Liver (tissue), 8 donors: ENCODE measurements at regions not wholly inside any gene's neighbourhood (a gene's known extent, or its start where the extent isn't known, plus 50 kb on each side); places are given as distances from the start of the nearest gene placed in this dataset.

Experiments used
- DNase-seq: peaks from one replicate; pipeline ENCODE4 v3.0.0-alpha.2; 2017; ENCODE audit warnings: low spot score
- H3K27ac ChIP-seq, 2 donors: one replicate each; pipeline ENCODE4 v1.7.0; 2013; ENCODE audit warnings: inconsistent platforms in 2 of 2, low read length in 2 of 2, control low read depth in 1 of 2, low read depth in 1 of 2, mild to moderate bottlenecking in 1 of 2
- H3K27me3 ChIP-seq, 4 donors: one replicate each; pipeline versions ENCODE4 v1.6.1 to v1.7.0; 2013; ENCODE audit warnings: low read length in 3 of 4, inconsistent platforms in 1 of 4, mild to moderate bottlenecking in 1 of 4, moderate library complexity in 1 of 4; ENCODE audit not compliant: control insufficient read depth in 4 of 4, insufficient read depth in 4 of 4
- H3K36me3 ChIP-seq, 4 donors: one replicate each; pipeline versions ENCODE4 v1.6.1 to v1.7.0; 2013; ENCODE audit warnings: low read length in 3 of 4, mild to moderate bottlenecking in 3 of 4, low read depth in 1 of 4, moderate library complexity in 1 of 4; ENCODE audit not compliant: control insufficient read depth in 4 of 4, insufficient read depth in 3 of 4
- H3K4me1 ChIP-seq, 4 donors: one replicate each; pipeline versions ENCODE4 v1.6.1 to v1.7.0; 2013; ENCODE audit warnings: low read length in 3 of 4, mild to moderate bottlenecking in 3 of 4, moderate library complexity in 1 of 4; ENCODE audit not compliant: control insufficient read depth in 4 of 4, insufficient read depth in 4 of 4
- H3K4me3 ChIP-seq, 3 donors: one replicate each; pipeline versions ENCODE4 v1.6.1 to v1.7.0; 2013; ENCODE audit warnings: low read length in 3 of 3, control low read depth in 1 of 3, low read depth in 1 of 3, mild to moderate bottlenecking in 1 of 3
- H3K9ac ChIP-seq, 2 donors: one replicate each; pipeline ENCODE4 v1.7.0; 2013; ENCODE audit warnings: low read length in 2 of 2, mild to moderate bottlenecking in 2 of 2, moderate library complexity in 2 of 2, control low read depth in 1 of 2, low read depth in 1 of 2
- H3K9me3 ChIP-seq, 4 donors: one replicate each; pipeline versions ENCODE4 v1.6.1 to v1.7.0; 2013; ENCODE audit warnings: low read length in 3 of 4; ENCODE audit not compliant: control insufficient read depth in 4 of 4
- EGR1 ChIP-seq, 2 donors: IDR thresholded peaks; 2 replicates each; pipeline ENCODE4 v1.6.1; 2016 to 2018; ENCODE audit warnings: antibody characterized with exemption in 2 of 2, low read depth in 2 of 2
- FOXA1 ChIP-seq: IDR thresholded peaks from 2 replicates; pipeline ENCODE4 v1.6.1; 2016; ENCODE audit warnings: antibody characterized with exemption
- FOXA2 ChIP-seq: IDR thresholded peaks from 2 replicates; pipeline ENCODE4 v1.6.1; 2016; ENCODE audit warnings: antibody characterized with exemption
- GABPA ChIP-seq, 2 donors: IDR thresholded peaks in 1 of 2; conservative IDR thresholded peaks in 1 of 2; 2 replicates each; pipeline ENCODE4 v1.6.1; 2016; ENCODE audit warnings: antibody characterized with exemption in 2 of 2, mild to moderate bottlenecking in 1 of 2, moderate library complexity in 1 of 2
- HNF4A ChIP-seq, 2 donors: conservative IDR thresholded peaks; 2 replicates each; pipeline ENCODE4 v1.6.1; 2016; ENCODE audit warnings: antibody characterized with exemption in 2 of 2, mild to moderate bottlenecking in 2 of 2
- HNF4G ChIP-seq: IDR thresholded peaks from 2 replicates; pipeline ENCODE4 v1.6.1; 2016; ENCODE audit warnings: antibody characterized with exemption
- JUND ChIP-seq, 2 donors: IDR thresholded peaks; 2 replicates each; pipeline ENCODE4 v1.6.1; 2016; ENCODE audit warnings: antibody characterized with exemption in 2 of 2
- MAX ChIP-seq: IDR thresholded peaks from 2 replicates; pipeline ENCODE4 v1.6.1; 2016; ENCODE audit warnings: antibody characterized with exemption
- NR2F2 ChIP-seq: IDR thresholded peaks from 2 replicates; pipeline ENCODE4 v1.6.1; 2016; ENCODE audit warnings: antibody characterized with exemption
- REST ChIP-seq: IDR thresholded peaks from 2 replicates; pipeline ENCODE4 v1.6.1; 2016; ENCODE audit warnings: antibody characterized with exemption, mild to moderate bottlenecking
- RXRA ChIP-seq, 2 donors: IDR thresholded peaks; 2 replicates each; pipeline ENCODE4 v1.6.1; 2017 to 2018; ENCODE audit warnings: antibody characterized with exemption in 2 of 2, mild to moderate bottlenecking in 1 of 2
- SP1 ChIP-seq: IDR thresholded peaks from 2 replicates; pipeline ENCODE4 v1.6.1; 2018; ENCODE audit warnings: antibody characterized with exemption, mild to moderate bottlenecking
- TAF1 ChIP-seq: conservative IDR thresholded peaks from 2 replicates; pipeline ENCODE4 v1.6.1; 2016; ENCODE audit warnings: antibody characterized with exemption, mild to moderate bottlenecking
- YY1 ChIP-seq: IDR thresholded peaks from 2 replicates; pipeline ENCODE4 v1.6.1; 2016; ENCODE audit warnings: antibody characterized with exemption, mild to moderate bottlenecking
- WGBS: extraction: QIAGEN DNeasy Blood & Tissue Kit; methylation state at CpG from one replicate; pipeline ENCODE4 v1.1.7; 2013; 5-methylcytosine and 5-hydroxymethylcytosine counted together
- TF ChIP-seq, protein P1 (sequence below): IDR thresholded peaks from 2 replicates; pipeline ENCODE4 v1.6.1; 2016; ENCODE audit warnings: antibody characterized with exemption
- TF ChIP-seq, protein P2 (sequence below): fragments of 150-350 bp; IDR thresholded peaks from 2 replicates; pipeline ENCODE4 v1.5.1; 2017; ENCODE audit warnings: improper control_type of control experiment, low read depth, low read length; ENCODE audit not compliant: missing input control
- donor health status: healthy.
- donor health status: healthy.
- donor health status: healthy.
- donor health status: healthy.
- donor health status: healthy.

- Histone ChIP-seq H3K27ac (no peak overlapping the region), H3K9ac (no peak overlapping the region), H3K36me3 (no peaks in the 10 kb centered on the region), H3K4me3 (no peak overlapping the region), H3K27me3 (no peaks in the 10 kb centered on the region), H3K4me1 (no peaks in the 10 kb centered on the region), H3K9me3 (no peaks in the 10 kb centered on the region)
- WGBS, result 86% methylated on average over 6 of the region's 6 CpGs
- no peak for DNase-seq
- TF ChIP-seq FOXA2 (no peak), HNF4A (conservative IDR thresholded peaks at IDR 0.05) (no peak), GABPA (IDR thresholded peaks at IDR 0.05 in 1 of 2, conservative IDR thresholded peaks at IDR 0.05 in 1 of 2) (no peak), YY1 (no peak), NR2F2 (no peak), FOXA1 (no peak), RXRA (IDR thresholded peaks at IDR 0.05) (no peak), JUND (IDR thresholded peaks at IDR 0.05) (no peak), REST (no peak), TAF1 (no peak), MAX (no peak), HNF4G (no peak), EGR1 (IDR thresholded peaks at IDR 0.05; ENCODE audit: low read depth in 2 of 2) (no peak), SP1 (no peak)
- TF ChIP-seq, protein P1, sequence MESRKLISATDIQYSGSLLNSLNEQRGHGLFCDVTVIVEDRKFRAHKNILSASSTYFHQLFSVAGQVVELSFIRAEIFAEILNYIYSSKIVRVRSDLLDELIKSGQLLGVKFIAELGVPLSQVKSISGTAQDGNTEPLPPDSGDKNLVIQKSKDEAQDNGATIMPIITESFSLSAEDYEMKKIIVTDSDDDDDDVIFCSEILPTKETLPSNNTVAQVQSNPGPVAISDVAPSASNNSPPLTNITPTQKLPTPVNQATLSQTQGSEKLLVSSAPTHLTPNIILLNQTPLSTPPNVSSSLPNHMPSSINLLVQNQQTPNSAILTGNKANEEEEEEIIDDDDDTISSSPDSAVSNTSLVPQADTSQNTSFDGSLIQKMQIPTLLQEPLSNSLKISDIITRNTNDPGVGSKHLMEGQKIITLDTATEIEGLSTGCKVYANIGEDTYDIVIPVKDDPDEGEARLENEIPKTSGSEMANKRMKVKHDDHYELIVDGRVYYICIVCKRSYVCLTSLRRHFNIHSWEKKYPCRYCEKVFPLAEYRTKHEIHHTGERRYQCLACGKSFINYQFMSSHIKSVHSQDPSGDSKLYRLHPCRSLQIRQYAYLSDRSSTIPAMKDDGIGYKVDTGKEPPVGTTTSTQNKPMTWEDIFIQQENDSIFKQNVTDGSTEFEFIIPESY, result no peak
- TF ChIP-seq, protein P2, sequence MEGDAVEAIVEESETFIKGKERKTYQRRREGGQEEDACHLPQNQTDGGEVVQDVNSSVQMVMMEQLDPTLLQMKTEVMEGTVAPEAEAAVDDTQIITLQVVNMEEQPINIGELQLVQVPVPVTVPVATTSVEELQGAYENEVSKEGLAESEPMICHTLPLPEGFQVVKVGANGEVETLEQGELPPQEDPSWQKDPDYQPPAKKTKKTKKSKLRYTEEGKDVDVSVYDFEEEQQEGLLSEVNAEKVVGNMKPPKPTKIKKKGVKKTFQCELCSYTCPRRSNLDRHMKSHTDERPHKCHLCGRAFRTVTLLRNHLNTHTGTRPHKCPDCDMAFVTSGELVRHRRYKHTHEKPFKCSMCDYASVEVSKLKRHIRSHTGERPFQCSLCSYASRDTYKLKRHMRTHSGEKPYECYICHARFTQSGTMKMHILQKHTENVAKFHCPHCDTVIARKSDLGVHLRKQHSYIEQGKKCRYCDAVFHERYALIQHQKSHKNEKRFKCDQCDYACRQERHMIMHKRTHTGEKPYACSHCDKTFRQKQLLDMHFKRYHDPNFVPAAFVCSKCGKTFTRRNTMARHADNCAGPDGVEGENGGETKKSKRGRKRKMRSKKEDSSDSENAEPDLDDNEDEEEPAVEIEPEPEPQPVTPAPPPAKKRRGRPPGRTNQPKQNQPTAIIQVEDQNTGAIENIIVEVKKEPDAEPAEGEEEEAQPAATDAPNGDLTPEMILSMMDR, result no peak
These were observed 114.8 kb upstream of the TRPC4 start for GRCh38 chr13:37984357-37984756.

DNA sequence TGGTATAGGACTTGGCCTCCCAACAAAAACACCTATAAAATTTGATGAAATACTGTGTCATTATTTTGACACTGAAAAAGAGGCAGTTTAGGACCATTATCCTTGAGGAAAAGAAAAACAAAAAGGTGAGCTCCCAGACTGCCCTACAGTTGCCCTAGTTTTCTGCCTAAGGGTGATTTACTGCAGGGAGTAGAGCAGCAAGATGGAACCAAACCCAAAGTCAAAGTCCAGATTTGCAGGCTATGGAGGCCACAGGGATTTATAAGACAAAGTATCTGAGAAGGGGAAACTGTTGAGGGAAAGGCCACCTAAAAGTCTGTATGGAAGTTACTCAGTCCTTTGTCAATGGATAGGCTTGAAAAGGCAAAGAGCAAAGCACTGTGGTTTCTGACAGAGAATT is 112.4 kb upstream of the TRPC4 start:
- no peaks in the 10 kb centered on the region for H3K9me3 ChIP-seq
- no peak overlapping the region for H3K4me3 ChIP-seq
- no peak overlapping the region for H3K27ac ChIP-seq
- no peaks in the 10 kb centered on the region for H3K27me3 ChIP-seq
- DNase-seq, result no peak
- TF ChIP-seq YY1, result no peak
- no peak for TF ChIP-seq RXRA (IDR thresholded peaks at IDR 0.05)
- no peak for TF ChIP-seq REST
- no peak for TF ChIP-seq GABPA (IDR thresholded peaks at IDR 0.05 in 1 of 2, conservative IDR thresholded peaks at IDR 0.05 in 1 of 2)
- TF ChIP-seq MAX, result no peak
- TF ChIP-seq NR2F2, result no peak
- no peak for TF ChIP-seq HNF4A (conservative IDR thresholded peaks at IDR 0.05)
- TF ChIP-seq TAF1, result no peak
- TF ChIP-seq FOXA2, result no peak
- no peak for TF ChIP-seq EGR1 (IDR thresholded peaks at IDR 0.05; ENCODE audit: low read depth in 2 of 2)
- no peak for TF ChIP-seq JUND (IDR thresholded peaks at IDR 0.05)
- TF ChIP-seq FOXA1, result no peak
- no peak for TF ChIP-seq SP1
- TF ChIP-seq, protein P2, result no peak
- H3K36me3 ChIP-seq, result no peaks in the 10 kb centered on the region
- H3K4me1 ChIP-seq, result no peaks in the 10 kb centered on the region
- H3K9ac ChIP-seq, result no peak overlapping the region
